Small intestine (tissue), 7 donors: ENCODE measurements at regions not wholly inside any gene's neighbourhood (a gene's known extent, or its start where the extent isn't known, plus 50 kb on each side); places are given as distances from the start of the nearest gene placed in this dataset.
"Not testable (repeated sequence)": the region's sequence is repeated elsewhere in the genome, so short reads cannot be mapped to it uniquely, and the experiment has no call there.

Experiments
- DNase-seq, 2 donors: peaks; one replicate each; pipeline versions ENCODE4 v3.0.0 to v3.0.0-alpha.2; 2013
- FAIRE-seq: peaks from 2 replicates; lab custom pipeline; 2012; peaks lifted over from hg19 to GRCh38; lab: Jason Lieb, UNC
- H3K27ac ChIP-seq, 3 donors: one replicate each; pipeline ENCODE4 v1.5.1; 2013; ENCODE audit warnings: low read length in 2 of 3, mild to moderate bottlenecking in 2 of 3, control low read depth in 1 of 3, inconsistent platforms in 1 of 3, low read depth in 1 of 3, moderate library complexity in 1 of 3
- H3K27me3 ChIP-seq, 3 donors: one replicate each; pipeline ENCODE4 v1.6.1; 2013; ENCODE audit warnings: low read length in 3 of 3, inconsistent platforms in 1 of 3; ENCODE audit not compliant: control insufficient read depth in 3 of 3, insufficient read depth in 3 of 3
- H3K36me3 ChIP-seq, 3 donors: one replicate each; pipeline ENCODE4 v1.6.1; 2013; ENCODE audit warnings: low read length in 3 of 3, inconsistent platforms in 1 of 3, low read depth in 1 of 3, mild to moderate bottlenecking in 1 of 3, moderate library complexity in 1 of 3; ENCODE audit not compliant: control insufficient read depth in 3 of 3, insufficient read depth in 2 of 3
- H3K4me1 ChIP-seq, 3 donors: one replicate each; pipeline ENCODE4 v1.6.1; 2013; ENCODE audit warnings: low read length in 2 of 3, inconsistent platforms in 1 of 3, low read depth in 1 of 3, mild to moderate bottlenecking in 1 of 3, moderate library complexity in 1 of 3; ENCODE audit not compliant: control insufficient read depth in 3 of 3, insufficient read depth in 2 of 3
- H3K4me3 ChIP-seq, 3 donors: one replicate each; pipeline ENCODE4 v1.5.1; 2013; ENCODE audit warnings: low read length in 3 of 3, control low read depth in 1 of 3, inconsistent platforms in 1 of 3, low read depth in 1 of 3, mild to moderate bottlenecking in 1 of 3, moderate library complexity in 1 of 3
- H3K9me3 ChIP-seq, 2 donors: one replicate each; pipeline ENCODE4 v1.6.1; 2013; ENCODE audit warnings: low read depth in 1 of 2, low read length in 1 of 2; ENCODE audit not compliant: control insufficient read depth in 2 of 2, insufficient read depth in 1 of 2
- WGBS, 3 donors: extraction: QIAGEN DNeasy Blood & Tissue Kit; methylation state at CpG; one replicate each; pipeline ENCODE4 v1.1.7; 2013; 5-methylcytosine and 5-hydroxymethylcytosine counted together
- donor health status: healthy with polysubstance abuse.
- donor health status: control.
- donor health status: control.
- donor health status: Bipolar disorder and iron deficiency.
- donor health status: healthy.

DNA sequence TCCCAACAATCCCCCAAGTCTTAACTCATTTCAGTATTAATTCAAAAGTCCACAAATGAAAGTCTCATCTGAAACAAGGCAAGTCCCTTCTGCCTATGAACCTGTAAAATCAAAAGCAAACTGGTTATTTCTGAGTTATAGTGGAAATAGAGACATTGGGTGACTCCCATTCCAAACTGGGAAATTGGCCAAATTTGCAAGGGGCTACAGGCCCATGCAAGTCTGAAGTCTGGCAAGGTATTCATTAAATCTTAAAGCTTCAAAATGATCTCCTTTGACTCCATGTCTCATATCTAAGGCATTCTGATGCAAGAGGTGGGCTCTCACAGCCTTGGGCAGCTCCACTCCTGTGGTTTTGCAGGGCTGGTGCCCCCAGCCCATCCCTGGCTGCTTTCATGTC, 167.9 kb downstream of the HTR1A start:
- Histone ChIP-seq H3K4me1 (no peaks in the 10 kb centered on the region), H3K36me3 (no peaks in the 10 kb centered on the region), H3K9me3 (peaks cover 0 to 8% of the 10 kb centered on the region in 2 donors), H3K27me3 (no peaks in the 10 kb centered on the region), H3K27ac (no peak overlapping the region), H3K4me3 (no peak overlapping the region)
- no peak for DNase-seq
- no peak for FAIRE-seq

DNA sequence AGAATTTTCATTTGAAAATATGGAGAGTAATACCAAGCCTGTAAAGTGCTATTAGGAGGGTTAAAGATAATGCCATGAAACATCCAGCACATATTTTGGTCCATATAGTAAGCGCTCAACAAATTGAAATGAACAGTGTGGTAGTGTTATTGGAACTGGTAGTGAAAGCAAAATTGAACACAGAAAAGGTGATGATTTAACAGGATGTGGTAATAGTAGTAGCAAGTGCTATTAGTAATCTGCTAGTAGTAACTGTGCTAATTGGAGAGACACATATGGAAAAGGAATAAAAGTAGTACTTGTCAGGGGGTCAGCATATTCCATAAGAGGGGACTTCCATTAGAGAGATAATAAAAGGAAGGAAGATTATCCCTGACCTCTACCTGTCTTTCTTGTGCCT, 187.3 kb downstream of the HTR1A start:
- Histone ChIP-seq H3K36me3 (no peaks in the 10 kb centered on the region), H3K27me3 (no peaks in the 10 kb centered on the region), H3K4me3 (no peak overlapping the region), H3K9me3 (no peaks in the 10 kb centered on the region), H3K27ac (no peak overlapping the region), H3K4me1 (no peaks in the 10 kb centered on the region)
- 97 to 99% (median 98%) methylated on average over 1 of the region's 1 CpG for WGBS, 3 donors
- FAIRE-seq (no peak), DNase-seq (no peak)

DNA sequence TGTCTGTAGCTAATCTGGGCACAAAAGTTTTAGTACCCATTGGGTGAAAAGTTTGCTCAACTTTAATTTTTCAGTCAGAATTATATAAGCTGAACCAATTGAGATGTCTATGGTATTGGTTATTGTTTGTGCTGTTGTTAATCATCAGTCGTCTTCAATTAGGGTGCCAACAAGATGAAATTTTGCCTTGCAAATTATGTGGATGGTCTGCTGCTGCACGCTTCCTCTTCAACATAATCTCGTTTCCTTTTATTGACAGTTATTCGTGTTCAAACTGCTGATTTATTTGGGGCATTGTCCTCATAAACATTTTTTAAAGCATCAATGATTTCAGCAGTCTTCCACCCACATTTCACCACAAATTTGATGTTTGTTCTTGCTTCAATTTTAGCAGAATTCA, 194.0 kb downstream of the HTR1A start:
- 64 to 73% (median 66%) methylated on average over 4 of the region's 4 CpGs for WGBS, 3 donors
- FAIRE-seq: no peak
- Histone ChIP-seq H3K9me3 (no peaks in the 10 kb centered on the region), H3K4me1 (no peaks in the 10 kb centered on the region), H3K27ac (no peak overlapping the region), H3K4me3 (no peak overlapping the region), H3K36me3 (no peaks in the 10 kb centered on the region), H3K27me3 (no peaks in the 10 kb centered on the region)
- no peak for DNase-seq

DNA sequence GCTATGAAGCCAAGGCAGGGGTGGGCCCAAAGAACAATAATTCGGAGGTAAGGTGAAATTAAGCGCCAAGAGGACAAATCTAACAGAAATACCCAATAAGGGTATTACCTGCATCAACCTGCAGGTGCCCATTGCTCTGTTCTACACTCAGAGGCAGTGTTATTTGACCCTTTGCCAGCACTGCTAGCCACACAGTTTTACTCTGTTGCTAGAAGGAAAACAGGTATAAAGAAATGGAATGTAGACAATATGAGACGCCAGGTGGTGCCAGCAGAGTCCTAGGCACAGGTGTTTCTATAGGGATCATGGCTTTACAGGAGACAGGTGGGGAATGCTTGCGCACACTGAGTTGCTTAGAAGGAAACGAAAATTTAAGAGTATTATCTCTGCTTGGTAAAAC, 201.3 kb downstream of the HTR1A start:
- DNase-seq (no peak), FAIRE-seq (no peak)
- H3K9me3 ChIP-seq: no peaks in the 10 kb centered on the region
- no peaks in the 10 kb centered on the region for H3K36me3 ChIP-seq
- no peak overlapping the region for H3K4me3 ChIP-seq
- 77 to 83% (median 78%) methylated on average over 5 of the region's 5 CpGs for WGBS, 3 donors
- no peak overlapping the region for H3K27ac ChIP-seq
- H3K4me1 ChIP-seq: no peaks in the 10 kb centered on the region
- no peaks in the 10 kb centered on the region for H3K27me3 ChIP-seq

DNA sequence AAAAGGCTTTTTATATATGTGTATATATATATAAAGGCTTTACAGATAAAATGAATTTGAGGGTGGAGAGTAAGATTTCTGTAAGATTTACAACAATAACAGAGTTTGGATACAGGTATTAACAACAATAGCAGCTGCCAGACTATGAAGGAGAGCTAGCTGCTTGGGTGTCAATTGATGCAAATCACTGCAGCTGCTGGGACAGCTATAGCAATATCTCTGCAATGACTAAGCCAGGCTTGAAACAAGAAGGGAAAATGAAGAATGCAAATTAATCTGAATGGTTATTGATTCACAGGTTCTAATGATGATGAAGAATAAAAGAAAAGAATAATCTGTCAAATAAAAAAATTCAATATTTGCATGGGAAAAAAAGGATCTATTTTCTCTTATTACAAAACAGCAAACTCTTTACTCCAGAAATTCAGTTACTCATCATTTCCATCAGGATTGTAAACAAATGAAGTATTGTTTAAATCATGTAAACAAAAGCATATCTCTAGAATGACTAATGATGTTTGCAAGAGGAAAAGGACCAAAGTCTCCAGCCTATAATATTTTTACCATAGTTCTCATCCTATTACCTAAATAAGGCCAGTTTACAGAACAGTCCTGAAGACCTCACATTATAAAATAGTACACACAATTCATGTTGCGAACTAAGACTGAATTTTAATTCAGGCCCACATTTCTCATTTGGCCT, 219.0 kb downstream of the HTR1A start:
- WGBS, 3 donors: 59 to 91% (median 89%) methylated on average over 1 of the region's 1 CpG
- no peak for DNase-seq
- no peak for FAIRE-seq
- no peaks in the 10 kb centered on the region for H3K27me3 ChIP-seq
- H3K4me1 ChIP-seq: no peaks in the 10 kb centered on the region
- no peaks in the 10 kb centered on the region for H3K36me3 ChIP-seq
- no peak overlapping the region for H3K4me3 ChIP-seq
- peaks cover 0 to 7% of the 10 kb centered on the region in 2 donors for H3K9me3 ChIP-seq
- H3K27ac ChIP-seq: no peak overlapping the region

DNA sequence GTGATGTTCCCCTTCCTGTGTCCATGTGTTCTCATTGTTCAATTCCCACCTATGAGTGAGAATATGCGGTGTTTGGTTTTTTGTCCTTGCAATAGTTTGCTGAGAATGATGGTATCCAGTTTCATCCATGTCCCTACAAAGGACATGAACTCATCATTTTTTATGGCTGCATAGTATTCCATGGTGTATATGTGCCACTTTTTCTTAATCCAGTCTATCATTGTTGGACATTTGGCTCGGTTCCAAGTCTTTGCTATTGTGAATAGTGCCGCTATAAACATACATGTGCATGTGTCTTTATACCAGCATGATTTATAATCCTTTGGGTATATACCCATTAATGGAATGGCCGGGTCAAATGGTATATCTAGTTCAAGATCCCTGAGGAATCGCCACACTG, 229.4 kb downstream of the HTR1A start:
- H3K4me1 ChIP-seq, H3K27ac ChIP-seq, H3K9me3 ChIP-seq, H3K36me3 ChIP-seq, FAIRE-seq, H3K4me3 ChIP-seq, H3K27me3 ChIP-seq, DNase-seq: not testable (repeated sequence)
- WGBS, 3 donors: 77 to 83% (median 77%) methylated on average over 4 to 5 of the region's 5 CpGs

DNA sequence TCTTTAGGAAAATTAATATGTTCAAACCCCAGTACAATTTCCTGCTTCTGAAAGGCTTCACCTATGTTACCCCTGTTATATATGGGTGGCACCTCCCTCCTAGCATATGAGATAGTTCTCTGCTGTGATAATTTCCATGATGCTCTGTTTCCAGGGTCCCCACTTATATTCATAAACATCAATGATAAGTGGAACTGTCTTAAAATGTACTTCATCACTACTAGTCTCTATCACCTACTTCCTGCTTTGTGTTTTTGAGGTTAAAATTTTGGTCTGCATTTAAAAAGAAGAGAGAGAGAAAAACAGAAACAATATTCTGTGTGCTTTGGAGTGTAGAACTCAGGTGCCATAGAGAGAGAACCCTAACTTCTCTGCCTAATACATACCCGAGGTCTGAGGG, 234.7 kb downstream of the HTR1A start:
- Histone ChIP-seq H3K27ac (no peak overlapping the region), H3K4me1 (no peaks in the 10 kb centered on the region), H3K36me3 (no peaks in the 10 kb centered on the region), H3K9me3 (no peaks in the 10 kb centered on the region), H3K27me3 (no peaks in the 10 kb centered on the region), H3K4me3 (no peak overlapping the region)
- 41 to 51% (median 45%) methylated on average over 1 of the region's 1 CpG for WGBS, 3 donors
- no peak for DNase-seq
- no peak for FAIRE-seq

DNA sequence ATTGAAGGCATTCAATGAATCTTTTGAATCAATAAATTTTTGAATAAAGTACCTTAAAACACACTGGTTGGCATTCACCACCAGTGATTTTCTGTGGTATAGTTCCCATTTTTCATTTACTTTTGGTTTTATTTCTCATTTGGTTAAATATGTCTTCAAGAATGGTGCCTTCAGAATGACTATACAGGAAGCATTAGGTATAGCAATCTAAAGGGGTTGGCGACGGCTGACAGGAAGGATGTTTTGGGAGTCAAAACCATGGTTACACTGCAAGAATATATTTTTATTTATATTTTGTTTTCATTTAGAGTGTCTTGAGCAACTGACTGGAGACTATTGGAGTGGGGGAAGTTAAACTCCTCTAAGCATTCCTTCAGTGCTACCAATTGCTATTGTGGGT, 235.7 kb downstream of the HTR1A start:
- no peak for DNase-seq
- FAIRE-seq: no peak
- Histone ChIP-seq H3K27me3 (no peaks in the 10 kb centered on the region), H3K4me1 (no peaks in the 10 kb centered on the region), H3K36me3 (no peaks in the 10 kb centered on the region), H3K9me3 (no peaks in the 10 kb centered on the region), H3K4me3 (no peak overlapping the region), H3K27ac (no peak overlapping the region)
- 59 to 79% (median 60%) methylated on average over 2 of the region's 2 CpGs for WGBS, 3 donors

DNA sequence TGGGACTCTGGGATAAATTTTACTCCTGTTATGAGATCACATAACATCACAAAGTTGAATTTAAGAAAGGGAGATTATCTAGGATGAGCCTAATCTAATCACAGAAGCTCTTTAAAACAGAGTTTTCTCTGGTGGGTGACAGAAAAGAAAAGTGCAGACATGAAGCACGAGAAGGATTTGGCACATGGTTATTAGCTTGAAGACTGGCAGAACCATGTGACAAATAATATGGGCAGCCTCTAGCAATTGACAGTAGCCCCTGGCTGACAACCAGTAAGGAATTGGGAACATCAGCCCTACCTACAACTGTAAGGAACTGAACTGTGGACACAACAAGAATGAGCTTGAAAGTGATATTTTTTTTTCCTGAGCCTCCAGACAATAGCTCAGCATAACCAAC, 243.1 kb downstream of the HTR1A start:
- H3K36me3 ChIP-seq: no peaks in the 10 kb centered on the region
- 58 to 68% (median 67%) methylated on average over 1 of the region's 1 CpG for WGBS, 3 donors

More for the DNA sequence above, 243.1 kb downstream of the HTR1A start:
- FAIRE-seq (no peak), DNase-seq (no peak)
- Histone ChIP-seq H3K4me1 (no peaks in the 10 kb centered on the region), H3K9me3 (no peaks in the 10 kb centered on the region), H3K27ac (no peak overlapping the region), H3K4me3 (no peak overlapping the region), H3K27me3 (no peaks in the 10 kb centered on the region)
